Retinal pigment epithelial cell (primary cell): ENCODE measurements at regions not wholly inside any gene's neighbourhood (a gene's known extent, or its start where the extent isn't known, plus 50 kb on each side); places are given as distances from the start of the nearest gene placed in this dataset.

Experiments used
- DNase-seq: peaks from one replicate; pipeline ENCODE4 v3.0.0-alpha.2; 2010; ENCODE audit warnings: low read depth
- H3K4me3 ChIP-seq: 2 replicates; pipeline ENCODE4 v1.5.1; 2011; ENCODE audit warnings: mild to moderate bottlenecking, low read length, control low read depth, moderate library complexity
- TF ChIP-seq, protein P1 (sequence below): conservative IDR thresholded peaks from 2 replicates; pipeline ENCODE4 v1.5.1; 2011; ENCODE audit warnings: low read depth, low read length, control low read depth, inconsistent platforms

- TF ChIP-seq, protein P1, sequence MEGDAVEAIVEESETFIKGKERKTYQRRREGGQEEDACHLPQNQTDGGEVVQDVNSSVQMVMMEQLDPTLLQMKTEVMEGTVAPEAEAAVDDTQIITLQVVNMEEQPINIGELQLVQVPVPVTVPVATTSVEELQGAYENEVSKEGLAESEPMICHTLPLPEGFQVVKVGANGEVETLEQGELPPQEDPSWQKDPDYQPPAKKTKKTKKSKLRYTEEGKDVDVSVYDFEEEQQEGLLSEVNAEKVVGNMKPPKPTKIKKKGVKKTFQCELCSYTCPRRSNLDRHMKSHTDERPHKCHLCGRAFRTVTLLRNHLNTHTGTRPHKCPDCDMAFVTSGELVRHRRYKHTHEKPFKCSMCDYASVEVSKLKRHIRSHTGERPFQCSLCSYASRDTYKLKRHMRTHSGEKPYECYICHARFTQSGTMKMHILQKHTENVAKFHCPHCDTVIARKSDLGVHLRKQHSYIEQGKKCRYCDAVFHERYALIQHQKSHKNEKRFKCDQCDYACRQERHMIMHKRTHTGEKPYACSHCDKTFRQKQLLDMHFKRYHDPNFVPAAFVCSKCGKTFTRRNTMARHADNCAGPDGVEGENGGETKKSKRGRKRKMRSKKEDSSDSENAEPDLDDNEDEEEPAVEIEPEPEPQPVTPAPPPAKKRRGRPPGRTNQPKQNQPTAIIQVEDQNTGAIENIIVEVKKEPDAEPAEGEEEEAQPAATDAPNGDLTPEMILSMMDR: no peak
- H3K4me3 ChIP-seq: no peak overlapping the region
- no peak for DNase-seq
Measured at GRCh38 chr10:53432035-53432434, 659.5 kb upstream of the MBL2 start.

DNA sequence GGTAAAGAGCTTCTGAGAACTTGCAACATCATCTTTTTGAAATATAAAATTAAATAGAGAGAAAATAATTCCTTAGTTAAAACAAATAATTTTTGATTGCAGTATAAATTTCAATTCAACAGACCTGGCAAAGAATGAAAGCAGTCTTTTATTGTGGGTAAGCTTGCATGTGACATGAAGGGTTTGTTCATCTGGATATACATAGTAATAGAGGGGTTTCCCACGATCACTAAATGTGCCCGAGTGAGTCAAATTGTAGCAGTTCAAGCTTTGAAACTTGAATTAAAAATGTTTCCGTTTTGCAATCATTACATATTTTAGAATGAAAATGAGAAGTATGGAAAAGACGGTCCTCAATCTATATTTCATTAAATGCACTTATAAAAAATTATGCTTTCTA, 658.4 kb upstream of the MBL2 start:
- TF ChIP-seq, protein P1: no peak
- no peak overlapping the region for H3K4me3 ChIP-seq
- DNase-seq: no peak

- TF ChIP-seq, protein P1: no peak
- DNase-seq: no peak
Measured at GRCh38 chr10:53430127-53430891, 657.7 kb upstream of the MBL2 start.

GRCh38 chr10:53422223-53422888, 649.8 kb upstream of the MBL2 start:
- TF ChIP-seq, protein P1: no peak
- H3K4me3 ChIP-seq: no peak overlapping the region
- DNase-seq: no peak

More at GRCh38 chr10:53430127-53430891, 657.7 kb upstream of the MBL2 start:
- H3K4me3 ChIP-seq: no peak overlapping the region

- H3K4me3 ChIP-seq: no peak overlapping the region
- DNase-seq: no peak
- TF ChIP-seq, protein P1: no peak
Measured at GRCh38 chr10:53412651-53413050, 640.1 kb upstream of the MBL2 start.

DNA sequence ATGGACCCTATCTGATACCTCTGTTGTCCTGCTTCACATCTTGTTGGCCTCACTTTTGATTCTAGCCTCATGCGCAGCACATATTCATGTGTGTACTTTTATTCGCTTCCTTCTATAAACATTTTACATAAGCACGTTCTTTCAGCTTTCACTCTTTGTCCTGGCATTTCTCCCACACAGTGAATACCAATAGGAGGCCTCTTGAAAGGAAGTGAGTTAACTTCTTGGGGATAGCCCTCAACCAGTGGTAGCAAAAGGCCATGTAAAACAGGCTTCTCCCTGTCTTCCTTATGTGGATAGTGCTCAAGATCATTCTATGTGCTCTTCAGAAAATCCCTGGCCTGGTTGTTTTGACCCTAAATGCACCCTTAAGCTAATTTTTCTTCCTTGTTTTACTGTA, 633.9 kb upstream of the MBL2 start:
- DNase-seq: no peak
- no peak overlapping the region for H3K4me3 ChIP-seq
- TF ChIP-seq, protein P1: no peak

- no peak overlapping the region for H3K4me3 ChIP-seq
- TF ChIP-seq, protein P1: no peak
- DNase-seq: peak; percentile 83
Measured at GRCh38 chr10:53403688-53404087, 631.1 kb upstream of the MBL2 start.
